ENCODE measurements at regions not wholly inside any gene's neighbourhood (a gene's known extent, or its start where the extent isn't known, plus 50 kb on each side); places are given as distances from the start of the nearest gene placed in this dataset.

- H3K79me2 ChIP-seq (ENCODE audit: insufficient read depth, low read length) = no peaks in the 10 kb centered on the region
- H3K4me3 ChIP-seq (ENCODE audit: low read depth, low read length, poor library complexity, severe bottlenecking) = no peak overlapping the region
- H3K27ac ChIP-seq (ENCODE audit: low read depth, low read length, poor library complexity, severe bottlenecking) = no peak overlapping the region
- H3F3A ChIP-seq (ENCODE audit: insufficient read depth, low read length) = no peaks in the 10 kb centered on the region
- H4K20me1 ChIP-seq (ENCODE audit: insufficient read depth, low read length) = no peaks in the 10 kb centered on the region
- H3K36me3 ChIP-seq (ENCODE audit: insufficient read depth, low read length) = no peaks in the 10 kb centered on the region
- no peaks in the 10 kb centered on the region for H3K9me2 ChIP-seq (ENCODE audit: low read depth, low read length)
- no peaks in the 10 kb centered on the region for H3K27me3 ChIP-seq (ENCODE audit: insufficient read depth, low read length)
- H2AFZ ChIP-seq (ENCODE audit: low read length) = no peak overlapping the region
- no peak overlapping the region for H3K4me2 ChIP-seq (ENCODE audit: low read length)
- H3K9me3 ChIP-seq (ENCODE audit: low read length) = no peaks in the 10 kb centered on the region
- no peak overlapping the region for H3K9ac ChIP-seq (ENCODE audit: low read length)
- TF ChIP-seq EZH2 (IDR thresholded peaks at IDR 0.05; ENCODE audit: borderline replicate concordance, low read length) (no peak), CTCF (IDR thresholded peaks at IDR 0.05; ENCODE audit: low read length) (no peak)
- H3K4me1 ChIP-seq (ENCODE audit: insufficient read depth, low read length, severe bottlenecking) = no peaks in the 10 kb centered on the region
Observed at GRCh38 chr2:16485251-16485650, 180.4 kb downstream of the CYRIA start.

GRCh38 chr2:16482460-16482859 lies 183.2 kb downstream of the CYRIA start:
- Histone ChIP-seq H3K4me2 (ENCODE audit: low read length) (no peak overlapping the region), H3K79me2 (ENCODE audit: insufficient read depth, low read length) (no peaks in the 10 kb centered on the region), H2AFZ (ENCODE audit: low read length) (no peak overlapping the region), H3K9me2 (ENCODE audit: low read depth, low read length) (no peaks in the 10 kb centered on the region), H3K36me3 (ENCODE audit: insufficient read depth, low read length) (no peaks in the 10 kb centered on the region), H3K4me1 (ENCODE audit: insufficient read depth, low read length, severe bottlenecking) (no peaks in the 10 kb centered on the region), H4K20me1 (ENCODE audit: insufficient read depth, low read length) (no peaks in the 10 kb centered on the region), H3F3A (ENCODE audit: insufficient read depth, low read length) (no peaks in the 10 kb centered on the region), H3K9ac (ENCODE audit: low read length) (no peak overlapping the region), H3K27me3 (ENCODE audit: insufficient read depth, low read length) (no peaks in the 10 kb centered on the region), H3K27ac (ENCODE audit: low read depth, low read length, poor library complexity, severe bottlenecking) (no peak overlapping the region), H3K4me3 (ENCODE audit: low read depth, low read length, poor library complexity, severe bottlenecking) (no peak overlapping the region), H3K9me3 (ENCODE audit: low read length) (no peaks in the 10 kb centered on the region)
- no peak for TF ChIP-seq EZH2 (IDR thresholded peaks at IDR 0.05; ENCODE audit: borderline replicate concordance, low read length)
- no peak for TF ChIP-seq CTCF (IDR thresholded peaks at IDR 0.05; ENCODE audit: low read length)

- no peaks in the 10 kb centered on the region for H3K79me2 ChIP-seq (ENCODE audit: insufficient read depth, low read length)
- H3K9me2 ChIP-seq (ENCODE audit: low read depth, low read length) = no peaks in the 10 kb centered on the region
- H2AFZ ChIP-seq (ENCODE audit: low read length) = no peak overlapping the region
- no peak overlapping the region for H3K9ac ChIP-seq (ENCODE audit: low read length)
- TF ChIP-seq EZH2 (IDR thresholded peaks at IDR 0.05; ENCODE audit: borderline replicate concordance, low read length) = no peak
- no peak for TF ChIP-seq CTCF (IDR thresholded peaks at IDR 0.05; ENCODE audit: low read length)
- H3K4me2 ChIP-seq (ENCODE audit: low read length) = no peak overlapping the region
- H3K36me3 ChIP-seq (ENCODE audit: insufficient read depth, low read length) = no peaks in the 10 kb centered on the region
- H3K4me1 ChIP-seq (ENCODE audit: insufficient read depth, low read length, severe bottlenecking) = no peaks in the 10 kb centered on the region
- no peaks in the 10 kb centered on the region for H3K27me3 ChIP-seq (ENCODE audit: insufficient read depth, low read length)
- no peaks in the 10 kb centered on the region for H3F3A ChIP-seq (ENCODE audit: insufficient read depth, low read length)
- no peak overlapping the region for H3K4me3 ChIP-seq (ENCODE audit: low read depth, low read length, poor library complexity, severe bottlenecking)
- no peaks in the 10 kb centered on the region for H3K9me3 ChIP-seq (ENCODE audit: low read length)
- no peak overlapping the region for H3K27ac ChIP-seq (ENCODE audit: low read depth, low read length, poor library complexity, severe bottlenecking)
- H4K20me1 ChIP-seq (ENCODE audit: insufficient read depth, low read length) = no peaks in the 10 kb centered on the region
Observed at GRCh38 chr2:16481351-16481750, 184.3 kb downstream of the CYRIA start.
